ENCODE measurements at regions not wholly inside any gene's neighbourhood (a gene's known extent, or its start where the extent isn't known, plus 50 kb on each side); places are given as distances from the start of the nearest gene placed in this dataset.

DNA sequence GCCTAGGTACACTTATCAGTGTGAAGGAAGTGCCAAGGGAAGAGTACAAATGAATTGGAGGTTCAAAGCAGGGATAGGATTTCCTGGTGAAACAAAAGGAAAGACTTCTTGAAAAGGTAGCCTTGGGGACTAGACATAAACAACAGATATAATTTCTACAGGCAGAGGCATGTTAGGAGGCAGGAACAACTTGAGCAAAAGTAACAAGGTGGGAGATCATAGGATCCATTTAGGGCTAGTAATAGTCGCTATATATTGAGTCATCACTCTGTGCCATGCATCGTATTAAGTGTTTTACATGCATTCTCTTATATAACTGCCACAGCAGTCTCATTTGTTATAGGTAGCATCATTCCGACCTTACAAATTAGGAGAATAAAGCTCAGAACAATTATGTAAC lies 98.3 kb upstream of the EOLA2 start:
- Mint-ChIP-seq H3K27me3 (ENCODE audit: low read depth in 3 of 3) (peaks cover 0 to 4% (median 2%) of the 10 kb centered on the region in 3 donors), H3K4me1 (no peaks in the 10 kb centered on the region), H3K27ac (no peak overlapping the region), H3K36me3 (no peaks in the 10 kb centered on the region), H3K9me3 (peaks cover 0 to 14% (median 4%) of the 10 kb centered on the region in 6 donors), H3K4me3 (no peak overlapping the region)
- DNase-seq, result no peak

DNA sequence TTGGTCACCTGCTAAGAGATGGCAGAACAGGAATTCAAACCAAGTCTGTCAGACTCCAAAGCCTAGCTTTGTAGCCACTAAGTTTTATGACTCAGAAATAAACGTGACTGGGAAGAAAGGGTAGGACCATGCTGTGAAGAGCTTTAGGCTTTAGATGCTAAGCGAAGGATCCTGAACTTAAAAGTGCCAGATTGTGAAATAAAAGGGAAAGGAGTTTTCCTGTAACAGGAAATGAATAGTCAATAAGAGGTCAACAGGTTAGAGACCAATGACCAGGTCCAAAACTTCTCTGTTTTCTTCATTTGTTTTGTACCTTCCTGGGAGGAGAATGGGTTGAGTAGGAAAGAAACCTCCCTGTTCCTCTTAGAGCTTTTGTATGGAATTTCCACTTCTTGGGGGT lies 98.8 kb upstream of the EOLA2 start:
- H3K9me3 Mint-ChIP-seq, result peaks cover 0 to 14% (median 4%) of the 10 kb centered on the region in 6 donors
- H3K4me1 Mint-ChIP-seq, result no peaks in the 10 kb centered on the region
- no peak overlapping the region for H3K27ac Mint-ChIP-seq
- no peaks in the 10 kb centered on the region for H3K36me3 Mint-ChIP-seq
- peaks cover 0 to 4% (median 2%) of the 10 kb centered on the region in 3 donors for H3K27me3 Mint-ChIP-seq (ENCODE audit: low read depth in 3 of 3)
- no peak overlapping the region for H3K4me3 Mint-ChIP-seq
- DNase-seq, result no peak

DNA sequence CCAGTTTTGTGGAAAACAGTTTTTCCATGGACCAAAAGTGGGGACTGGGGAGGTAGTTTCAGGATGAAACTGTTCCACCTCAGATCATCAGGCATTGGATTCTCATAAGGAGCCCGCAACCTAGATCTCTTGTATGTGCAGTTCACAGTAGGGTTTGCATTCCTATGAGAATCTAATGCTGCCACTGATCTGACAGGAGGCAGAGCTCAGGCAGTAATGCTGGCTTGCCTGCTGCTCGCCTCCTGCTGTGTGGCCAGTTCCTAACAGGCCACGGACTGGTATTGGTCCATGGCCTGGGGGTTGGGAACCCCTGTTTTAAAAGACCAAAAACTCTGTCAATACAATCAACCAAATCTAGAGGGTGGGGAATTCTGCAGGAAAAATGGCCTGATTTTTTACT lies 100.0 kb upstream of the EOLA2 start:
- peaks cover 0 to 4% (median 2%) of the 10 kb centered on the region in 3 donors for H3K27me3 Mint-ChIP-seq (ENCODE audit: low read depth in 3 of 3)
- H3K27ac Mint-ChIP-seq, result no peak overlapping the region
- no peak for DNase-seq
- H3K36me3 Mint-ChIP-seq, result no peaks in the 10 kb centered on the region
- H3K4me1 Mint-ChIP-seq, result no peaks in the 10 kb centered on the region
- H3K4me3 Mint-ChIP-seq, result no peak overlapping the region
- H3K9me3 Mint-ChIP-seq, result peaks cover 0 to 14% (median 4%) of the 10 kb centered on the region in 6 donors

DNA sequence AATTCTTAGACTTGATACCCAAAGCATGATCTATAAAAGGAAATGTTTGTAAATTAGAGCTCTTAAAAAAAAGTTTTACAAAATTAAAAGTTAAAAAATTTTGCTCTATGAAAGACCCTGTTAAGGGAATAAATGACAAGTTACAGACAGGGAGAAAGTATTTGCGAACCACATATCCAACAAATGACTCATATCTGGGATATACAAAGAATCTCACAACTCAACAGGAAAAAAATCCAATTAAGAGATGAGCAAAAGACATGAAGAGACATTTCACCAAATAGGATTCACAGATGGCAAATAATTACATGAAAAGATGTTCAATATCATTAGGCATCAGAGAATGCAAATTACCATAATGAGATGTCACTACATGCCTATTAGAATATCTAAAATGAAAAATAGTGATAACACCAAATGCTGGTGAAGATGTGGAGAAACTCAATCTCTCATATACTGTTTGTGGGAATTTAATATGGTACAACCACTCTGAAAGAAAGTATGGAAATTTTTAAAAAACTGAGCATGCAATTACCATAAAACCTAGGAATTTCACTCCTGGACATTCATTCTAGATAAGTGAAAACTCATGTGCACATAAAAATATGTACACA lies 100.8 kb upstream of the EOLA2 start:
- Mint-ChIP-seq H3K27ac (no peak overlapping the region), H3K9me3 (peaks cover 0 to 13% (median 4%) of the 10 kb centered on the region in 6 donors), H3K4me1 (no peaks in the 10 kb centered on the region), H3K27me3 (ENCODE audit: low read depth in 3 of 3) (peaks cover 0 to 7% (median 2%) of the 10 kb centered on the region in 3 donors), H3K36me3 (no peaks in the 10 kb centered on the region), H3K4me3 (no peak overlapping the region)
- DNase-seq, result no peak

DNA sequence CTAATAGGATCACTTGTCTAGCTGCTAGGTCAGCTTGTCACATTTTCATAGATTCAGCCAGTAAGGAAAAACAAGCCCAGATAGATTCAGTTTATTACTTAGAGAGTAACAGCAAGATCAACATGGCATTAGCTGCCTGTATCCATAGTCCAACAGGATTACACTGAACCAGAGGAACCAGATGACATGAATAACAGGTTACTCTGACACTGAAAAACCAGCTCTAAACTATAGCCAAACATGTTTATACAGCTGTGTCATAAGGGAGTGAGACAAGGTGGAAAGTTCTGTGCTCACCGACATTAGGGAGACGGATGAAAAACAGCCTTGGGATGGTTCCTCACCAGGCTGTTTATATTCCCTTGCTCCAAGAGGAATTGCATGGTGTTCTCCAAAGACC lies 102.9 kb upstream of the EOLA2 start:
- H3K4me3 Mint-ChIP-seq, result no peak overlapping the region

DNA sequence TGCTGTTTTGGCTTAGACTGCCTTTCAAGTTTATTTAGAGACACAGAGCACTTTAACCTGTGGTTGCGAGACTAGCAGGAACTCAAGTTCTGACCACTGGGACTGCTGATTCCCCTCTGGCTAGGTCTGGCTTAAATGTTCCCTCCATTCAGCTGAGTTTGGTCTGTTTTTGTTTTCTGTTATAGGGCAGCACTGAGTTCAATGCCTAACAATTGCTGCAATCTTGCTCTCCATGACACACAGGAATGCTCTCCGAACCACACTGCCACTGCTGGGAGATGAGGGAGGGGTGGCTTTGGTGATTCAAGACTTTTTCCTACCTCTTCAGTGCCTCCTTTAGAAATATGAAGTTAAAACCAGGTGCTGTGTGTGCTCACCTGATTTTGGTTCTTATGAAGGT lies 106.3 kb upstream of the EOLA2 start:
- no peak overlapping the region for H3K4me3 Mint-ChIP-seq
- peaks cover 0 to 6% (median 0%) of the 10 kb centered on the region in 3 donors for H3K36me3 Mint-ChIP-seq
- DNase-seq, result no peak
- H3K9me3 Mint-ChIP-seq, result peaks cover 0 to 4% (median 0%) of the 10 kb centered on the region in 6 donors
- H3K27ac Mint-ChIP-seq, result no peak overlapping the region
- H3K4me1 Mint-ChIP-seq, result no peaks in the 10 kb centered on the region
- H3K27me3 Mint-ChIP-seq (ENCODE audit: low read depth in 3 of 3), result peaks cover 2 to 5% (median 4%) of the 10 kb centered on the region in 3 donors

More for the DNA sequence above, 102.9 kb upstream of the EOLA2 start:
- no peak for DNase-seq
- peaks cover 0 to 4% (median 0%) of the 10 kb centered on the region in 6 donors for H3K9me3 Mint-ChIP-seq
- H3K27me3 Mint-ChIP-seq (ENCODE audit: low read depth in 3 of 3), result peaks cover 0 to 9% (median 4%) of the 10 kb centered on the region in 3 donors
- H3K27ac Mint-ChIP-seq, result no peak overlapping the region
- H3K4me1 Mint-ChIP-seq, result no peaks in the 10 kb centered on the region
- peaks cover 0 to 6% (median 0%) of the 10 kb centered on the region in 3 donors for H3K36me3 Mint-ChIP-seq

DNA sequence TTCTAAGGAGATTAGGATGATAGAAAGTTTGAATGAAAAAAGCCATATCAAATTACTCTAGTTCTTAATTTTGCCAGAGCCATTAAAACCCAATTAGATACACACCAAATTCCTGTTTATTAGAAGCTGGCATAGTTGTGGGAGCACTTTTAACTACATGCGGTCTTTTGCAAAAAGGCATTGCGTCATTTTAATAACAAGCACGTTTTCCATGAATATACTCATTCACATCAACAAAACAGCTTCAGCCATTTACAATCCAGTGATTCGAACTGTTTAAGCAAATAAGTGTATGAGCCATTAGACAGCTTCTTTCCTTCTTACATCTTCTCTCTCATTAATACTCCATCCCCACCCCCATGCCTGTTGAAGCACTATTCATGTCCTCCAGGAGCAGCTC lies 109.5 kb upstream of the EOLA2 start:
- H3K36me3 Mint-ChIP-seq, result peaks cover 0 to 6% (median 0%) of the 10 kb centered on the region in 3 donors
- DNase-seq, result no peak
- H3K27me3 Mint-ChIP-seq (ENCODE audit: low read depth in 3 of 3), result peaks cover 2 to 6% (median 5%) of the 10 kb centered on the region in 3 donors
- no peak overlapping the region for H3K4me3 Mint-ChIP-seq
- H3K9me3 Mint-ChIP-seq, result peaks cover 0 to 2% (median 0%) of the 10 kb centered on the region in 6 donors
- no peaks in the 10 kb centered on the region for H3K4me1 Mint-ChIP-seq
- H3K27ac Mint-ChIP-seq, result peak overlapping the region in 1 of 6 donors; percentile 4

DNA sequence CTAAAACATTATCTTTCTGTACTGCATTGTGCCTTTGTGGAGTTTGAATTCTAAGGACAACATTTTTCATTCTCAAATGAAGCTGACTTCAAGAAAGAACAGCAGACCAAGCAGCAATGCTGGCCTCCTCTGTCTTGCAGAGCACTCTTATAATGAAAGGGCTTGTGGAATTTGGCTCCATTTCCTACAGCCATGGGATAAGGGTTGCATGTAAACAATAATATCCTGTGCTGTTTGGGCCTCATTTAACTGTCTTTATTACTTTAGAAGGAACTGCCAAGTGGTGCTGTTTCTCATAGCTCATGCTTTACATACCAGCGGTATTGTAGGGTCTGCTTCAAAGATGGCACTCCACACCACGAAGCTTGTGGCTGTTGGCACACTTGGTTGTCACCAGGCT lies 111.4 kb upstream of the EOLA2 start:
- DNase-seq, result no peak
- no peak overlapping the region for H3K27ac Mint-ChIP-seq
- H3K4me3 Mint-ChIP-seq, result no peak overlapping the region
- no peaks in the 10 kb centered on the region for H3K9me3 Mint-ChIP-seq
- H3K27me3 Mint-ChIP-seq (ENCODE audit: low read depth in 3 of 3), result peaks cover 0 to 6% (median 2%) of the 10 kb centered on the region in 3 donors
- no peaks in the 10 kb centered on the region for H3K4me1 Mint-ChIP-seq
- peaks cover 0 to 6% (median 0%) of the 10 kb centered on the region in 3 donors for H3K36me3 Mint-ChIP-seq

DNA sequence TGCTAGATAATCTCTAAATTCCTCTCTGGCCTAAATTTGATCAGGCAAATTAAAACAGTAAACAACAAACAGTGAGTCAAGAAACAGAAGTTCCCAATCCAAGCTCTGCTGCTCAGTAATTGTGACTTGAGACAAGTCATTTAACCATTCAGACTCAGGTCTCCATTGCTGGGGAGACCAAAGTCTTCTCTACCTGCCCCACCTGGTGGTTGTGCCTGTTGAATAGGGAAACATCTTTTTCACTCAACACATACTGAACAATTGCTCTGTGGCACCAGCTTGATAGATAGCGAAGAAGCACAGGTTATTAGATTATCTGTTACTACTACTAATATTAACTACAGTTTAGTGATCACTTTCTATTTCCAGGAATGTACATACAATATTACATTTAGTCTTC lies 112.1 kb upstream of the EOLA2 start:
- H3K4me1 Mint-ChIP-seq, result no peaks in the 10 kb centered on the region
- no peak for DNase-seq
- H3K36me3 Mint-ChIP-seq, result peaks cover 0 to 2% (median 0%) of the 10 kb centered on the region in 3 donors
- H3K9me3 Mint-ChIP-seq, result no peaks in the 10 kb centered on the region
- no peak overlapping the region for H3K4me3 Mint-ChIP-seq
- no peak overlapping the region for H3K27ac Mint-ChIP-seq
- peaks cover 0 to 6% (median 2%) of the 10 kb centered on the region in 3 donors for H3K27me3 Mint-ChIP-seq (ENCODE audit: low read depth in 3 of 3)

DNA sequence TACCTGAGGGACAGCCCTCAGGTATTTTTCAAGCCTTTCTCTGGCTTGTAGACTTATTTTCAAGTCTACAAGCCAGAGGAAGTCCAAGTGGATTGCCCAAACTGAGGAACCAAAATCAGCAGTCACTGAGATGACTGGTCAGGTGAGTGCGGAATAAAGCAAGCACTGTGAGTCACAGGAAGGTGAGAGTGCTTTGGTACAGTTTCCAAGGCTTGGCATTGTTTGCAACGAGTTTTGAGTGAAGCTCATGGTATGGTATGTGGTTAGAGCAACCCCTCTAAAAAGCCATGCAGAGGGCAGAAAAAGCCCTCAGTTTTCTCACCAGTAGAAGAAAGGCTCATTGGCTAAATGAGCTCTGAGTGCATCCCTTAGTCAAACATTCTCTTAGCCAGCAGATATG lies 112.8 kb upstream of the EOLA2 start:
- DNase-seq, result no peak
- Mint-ChIP-seq H3K27ac (no peak overlapping the region), H3K9me3 (no peaks in the 10 kb centered on the region), H3K4me3 (no peak overlapping the region), H3K27me3 (ENCODE audit: low read depth in 3 of 3) (peaks cover 0 to 4% (median 2%) of the 10 kb centered on the region in 3 donors), H3K36me3 (no peaks in the 10 kb centered on the region), H3K4me1 (no peaks in the 10 kb centered on the region)

DNA sequence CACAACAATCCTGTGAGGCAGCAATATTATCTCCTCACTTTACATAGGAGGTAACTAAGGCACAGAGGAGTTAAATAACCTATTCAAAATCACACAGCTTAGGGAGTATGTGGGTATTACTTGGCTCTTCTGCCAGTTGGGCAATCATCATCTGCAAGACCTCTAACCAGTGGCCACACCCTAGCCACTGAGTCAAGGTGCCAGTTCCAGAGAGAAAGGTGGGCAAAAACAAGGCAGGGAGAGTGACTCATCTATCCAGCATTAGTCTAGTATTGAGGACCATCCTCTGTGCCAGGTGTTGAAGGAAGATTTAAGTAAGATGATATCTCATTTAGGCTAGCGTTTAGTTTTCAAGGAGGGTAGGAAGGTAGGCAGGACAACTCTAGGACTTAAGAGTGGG lies 113.9 kb upstream of the EOLA2 start:
- H3K27ac Mint-ChIP-seq, result no peak overlapping the region
- no peaks in the 10 kb centered on the region for H3K36me3 Mint-ChIP-seq
- no peak for DNase-seq
- H3K9me3 Mint-ChIP-seq, result no peaks in the 10 kb centered on the region
- H3K27me3 Mint-ChIP-seq (ENCODE audit: low read depth in 3 of 3), result peaks cover 0 to 3% (median 2%) of the 10 kb centered on the region in 3 donors
- H3K4me1 Mint-ChIP-seq, result no peaks in the 10 kb centered on the region
- H3K4me3 Mint-ChIP-seq, result no peak overlapping the region

DNA sequence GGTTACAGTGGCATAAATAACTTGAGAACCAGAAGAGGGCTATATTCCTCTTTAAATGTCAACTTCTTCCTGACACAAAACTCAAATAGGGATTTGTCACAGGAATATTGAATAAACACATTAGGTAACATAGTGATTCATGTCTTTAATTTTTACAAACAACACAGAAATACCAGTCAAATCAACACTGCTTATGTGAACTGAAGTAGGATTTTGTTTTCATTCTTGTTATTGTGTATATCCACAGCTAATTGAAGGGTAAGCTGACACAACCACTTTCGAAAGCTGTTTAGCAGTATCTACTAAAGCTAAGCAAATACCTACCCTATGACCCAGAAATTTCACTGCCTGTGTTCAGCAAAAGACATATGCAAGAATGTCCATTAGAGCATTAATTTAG lies 120.4 kb upstream of the EOLA2 start:
- Mint-ChIP-seq H3K27ac (no peak overlapping the region), H3K4me3 (no peak overlapping the region), H3K36me3 (no peaks in the 10 kb centered on the region), H3K27me3 (ENCODE audit: low read depth in 3 of 3) (peaks cover 0 to 4% (median 3%) of the 10 kb centered on the region in 3 donors), H3K9me3 (peaks cover 0 to 1% (median 0%) of the 10 kb centered on the region in 6 donors), H3K4me1 (no peaks in the 10 kb centered on the region)
- no peak for DNase-seq

DNA sequence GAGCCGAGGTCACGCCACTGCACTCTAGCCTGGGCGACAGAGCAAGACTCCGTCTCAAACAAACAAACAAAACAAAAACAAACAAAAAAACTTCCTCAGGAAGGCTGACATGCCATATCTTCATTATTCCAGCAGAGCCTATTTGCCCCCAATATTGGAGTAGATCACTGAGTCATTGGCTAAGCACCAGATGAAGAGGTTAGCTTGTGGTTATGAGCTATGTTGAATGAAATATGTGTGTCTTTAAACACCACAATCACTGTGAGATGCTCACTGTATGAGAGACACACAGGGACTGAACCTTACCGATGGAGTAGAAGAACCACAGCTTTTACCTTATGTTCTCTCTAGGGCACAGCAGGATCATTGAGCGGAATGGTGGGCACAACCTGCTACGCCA lies 122.1 kb upstream of the EOLA2 start:
- DNase-seq, result no peak
- peaks cover 0 to 4% (median 4%) of the 10 kb centered on the region in 3 donors for H3K27me3 Mint-ChIP-seq (ENCODE audit: low read depth in 3 of 3)
- no peak overlapping the region for H3K27ac Mint-ChIP-seq
- no peaks in the 10 kb centered on the region for H3K4me1 Mint-ChIP-seq
- peaks cover 0 to 4% (median 0%) of the 10 kb centered on the region in 6 donors for H3K9me3 Mint-ChIP-seq
- H3K4me3 Mint-ChIP-seq, result no peak overlapping the region
- H3K36me3 Mint-ChIP-seq, result no peaks in the 10 kb centered on the region

DNA sequence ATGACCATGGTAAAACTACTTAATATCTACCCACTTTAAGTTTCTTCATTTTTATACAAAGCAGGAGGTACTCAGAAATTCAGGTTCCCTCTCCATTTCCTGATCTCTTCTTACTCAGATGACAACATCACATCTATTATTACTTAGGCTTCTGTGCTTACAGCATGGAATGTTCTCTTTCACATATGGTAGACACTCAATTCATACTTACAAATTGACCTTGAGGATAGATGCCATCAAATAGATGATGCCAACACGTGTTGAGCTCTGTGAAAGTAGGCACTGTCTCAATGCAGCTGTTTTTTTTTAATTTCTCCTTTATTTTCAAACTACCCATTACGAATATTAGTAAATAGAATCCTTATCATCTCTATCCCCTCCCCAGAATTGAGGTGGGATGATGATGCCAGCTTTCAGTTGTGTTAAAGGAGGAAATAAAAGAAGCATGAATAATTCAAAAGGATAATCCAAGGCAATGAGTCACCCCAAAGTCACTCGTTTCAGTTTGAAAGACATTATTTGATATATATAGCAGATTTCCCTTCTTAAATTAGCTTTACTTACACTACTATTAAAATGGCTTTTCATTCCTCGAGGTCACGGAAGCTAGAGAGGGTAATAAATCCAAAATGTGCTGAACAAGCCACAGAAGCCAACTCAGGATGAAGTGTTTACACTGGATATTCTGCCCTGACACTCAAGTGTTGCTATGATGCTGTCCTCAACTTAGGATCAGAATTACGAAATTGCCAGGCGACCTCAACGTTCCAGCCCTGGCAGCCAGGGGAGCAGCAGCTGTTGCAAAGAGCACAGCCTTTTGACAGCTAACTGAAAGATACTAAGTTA lies 124.2 kb upstream of the EOLA2 start:
- H3K36me3 Mint-ChIP-seq, result no peaks in the 10 kb centered on the region
- peaks cover 0 to 4% (median 0%) of the 10 kb centered on the region in 6 donors for H3K9me3 Mint-ChIP-seq
- no peaks in the 10 kb centered on the region for H3K4me1 Mint-ChIP-seq
- no peak overlapping the region for H3K4me3 Mint-ChIP-seq
- H3K27ac Mint-ChIP-seq, result no peak overlapping the region
- peaks cover 2 to 4% (median 4%) of the 10 kb centered on the region in 3 donors for H3K27me3 Mint-ChIP-seq (ENCODE audit: low read depth in 3 of 3)
- DNase-seq, result no peak

All from immature natural killer cell (primary cell).